22Rv1 (cell line): ENCODE measurements at regions not wholly inside any gene's neighbourhood (a gene's known extent, or its start where the extent isn't known, plus 50 kb on each side); places are given as distances from the start of the nearest gene placed in this dataset.

Experiments
- CTCF ChIP-seq: fragments of 450-650 bp; IDR thresholded peaks from 2 replicates; pipeline ENCODE4 v1.5.1; 2017; ENCODE audit warnings: mild to moderate bottlenecking
- ZFX ChIP-seq: fragments of 450-650 bp; IDR thresholded peaks from 2 replicates; pipeline ENCODE4 v1.6.1; 2017; ENCODE audit warnings: antibody characterized with exemption, borderline replicate concordance

- no peak for TF ChIP-seq CTCF
- no peak for TF ChIP-seq ZFX
Observed at GRCh38 chr17:72587773-72588511, 467.1 kb downstream of the SOX9 start.
